ENCODE measurements at regions not wholly inside any gene's neighbourhood (a gene's known extent, or its start where the extent isn't known, plus 50 kb on each side); places are given as distances from the start of the nearest gene placed in this dataset.
"Not testable (repeated sequence)": the region's sequence is repeated elsewhere in the genome, so short reads cannot be mapped to it uniquely, and the experiment has no call there.

- TF ChIP-seq, protein P1, sequence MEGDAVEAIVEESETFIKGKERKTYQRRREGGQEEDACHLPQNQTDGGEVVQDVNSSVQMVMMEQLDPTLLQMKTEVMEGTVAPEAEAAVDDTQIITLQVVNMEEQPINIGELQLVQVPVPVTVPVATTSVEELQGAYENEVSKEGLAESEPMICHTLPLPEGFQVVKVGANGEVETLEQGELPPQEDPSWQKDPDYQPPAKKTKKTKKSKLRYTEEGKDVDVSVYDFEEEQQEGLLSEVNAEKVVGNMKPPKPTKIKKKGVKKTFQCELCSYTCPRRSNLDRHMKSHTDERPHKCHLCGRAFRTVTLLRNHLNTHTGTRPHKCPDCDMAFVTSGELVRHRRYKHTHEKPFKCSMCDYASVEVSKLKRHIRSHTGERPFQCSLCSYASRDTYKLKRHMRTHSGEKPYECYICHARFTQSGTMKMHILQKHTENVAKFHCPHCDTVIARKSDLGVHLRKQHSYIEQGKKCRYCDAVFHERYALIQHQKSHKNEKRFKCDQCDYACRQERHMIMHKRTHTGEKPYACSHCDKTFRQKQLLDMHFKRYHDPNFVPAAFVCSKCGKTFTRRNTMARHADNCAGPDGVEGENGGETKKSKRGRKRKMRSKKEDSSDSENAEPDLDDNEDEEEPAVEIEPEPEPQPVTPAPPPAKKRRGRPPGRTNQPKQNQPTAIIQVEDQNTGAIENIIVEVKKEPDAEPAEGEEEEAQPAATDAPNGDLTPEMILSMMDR (IDR thresholded peaks at IDR 0.05; ENCODE audit: insufficient read depth, low read depth, low read length): no peak
- DNase-seq (ENCODE audit: low read depth): no peak
Observed at GRCh38 chr17:13157656-13158055, 139.8 kb upstream of the ELAC2 start.

DNA sequence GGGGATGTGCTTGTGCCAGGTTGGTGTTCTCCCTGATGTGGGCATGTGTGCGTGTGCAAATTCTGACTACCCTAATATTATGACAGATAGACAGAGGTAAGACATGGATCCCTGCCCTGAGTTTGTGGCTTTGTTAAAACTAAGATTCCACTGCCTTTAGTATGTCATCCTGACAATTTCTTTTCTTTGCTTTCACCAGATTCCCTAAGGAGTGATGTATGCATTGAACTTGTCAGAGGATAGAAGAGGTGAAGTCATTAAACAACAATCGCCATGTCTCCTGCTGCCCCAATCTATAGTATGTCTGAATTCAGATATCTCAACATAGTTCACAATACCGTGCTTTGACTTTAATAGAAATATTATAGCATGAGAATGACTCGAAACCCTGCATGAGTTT lies 137.1 kb upstream of the ELAC2 start:
- no peak for DNase-seq (ENCODE audit: low read depth)
- H3K4me3 ChIP-seq (ENCODE audit: low read depth, low read length): no peak overlapping the region
- TF ChIP-seq, protein P1 (IDR thresholded peaks at IDR 0.05; ENCODE audit: insufficient read depth, low read depth, low read length): no peak

More at GRCh38 chr17:13157656-13158055, 139.8 kb upstream of the ELAC2 start:
- H3K4me3 ChIP-seq (ENCODE audit: low read depth, low read length): no peak overlapping the region

DNA sequence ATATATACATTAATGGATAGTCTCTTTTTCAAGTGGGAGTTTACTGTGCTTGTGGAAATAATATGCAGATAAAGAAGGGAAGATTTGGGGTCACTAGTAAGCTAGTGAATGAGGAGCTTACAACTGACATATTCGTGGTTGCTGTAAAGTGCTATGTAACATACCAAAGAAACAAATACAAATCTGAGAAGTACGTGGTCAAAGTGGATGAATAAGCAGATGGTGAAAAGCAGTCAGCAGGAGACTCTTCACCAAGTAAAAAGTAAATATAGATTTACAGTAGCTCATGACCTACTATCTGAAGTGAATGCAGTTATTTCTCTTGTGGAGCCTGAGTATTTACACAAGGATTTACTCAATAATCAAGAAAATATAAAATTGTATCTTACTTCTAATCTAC lies 136.6 kb upstream of the ELAC2 start:
- no peak for DNase-seq (ENCODE audit: low read depth)
- no peak overlapping the region for H3K4me3 ChIP-seq (ENCODE audit: low read depth, low read length)
- TF ChIP-seq, protein P1 (IDR thresholded peaks at IDR 0.05; ENCODE audit: insufficient read depth, low read depth, low read length): no peak

GRCh38 chr17:13153036-13153435 lies 135.2 kb upstream of the ELAC2 start:
- H3K4me3 ChIP-seq (ENCODE audit: low read depth, low read length): no peak overlapping the region
- DNase-seq (ENCODE audit: low read depth): no peak

DNA sequence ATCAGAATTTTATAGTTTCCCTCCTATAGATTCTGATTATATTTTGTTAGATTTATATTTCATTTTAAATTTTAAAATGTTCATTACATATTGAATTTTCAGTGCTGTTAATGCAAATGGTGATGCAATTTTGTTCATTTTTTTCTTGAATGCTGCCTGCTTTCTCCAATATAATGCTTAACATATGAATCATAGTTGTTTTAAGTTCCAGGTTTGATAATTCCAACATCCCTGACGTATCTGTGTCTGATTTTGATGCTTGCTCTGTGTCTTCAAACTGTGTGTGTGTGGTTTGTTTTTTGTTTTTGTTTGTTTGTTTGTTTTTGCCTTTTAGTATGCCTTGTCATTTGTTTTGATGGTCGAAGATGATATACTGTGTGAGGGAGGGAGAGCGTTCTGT lies 134.7 kb upstream of the ELAC2 start:
- no peak for DNase-seq (ENCODE audit: low read depth)
- H3K4me3 ChIP-seq (ENCODE audit: low read depth, low read length): no peak overlapping the region
- TF ChIP-seq, protein P1 (IDR thresholded peaks at IDR 0.05; ENCODE audit: insufficient read depth, low read depth, low read length): no peak

More at GRCh38 chr17:13153036-13153435, 135.2 kb upstream of the ELAC2 start:
- TF ChIP-seq, protein P1 (IDR thresholded peaks at IDR 0.05; ENCODE audit: insufficient read depth, low read depth, low read length): no peak

DNA sequence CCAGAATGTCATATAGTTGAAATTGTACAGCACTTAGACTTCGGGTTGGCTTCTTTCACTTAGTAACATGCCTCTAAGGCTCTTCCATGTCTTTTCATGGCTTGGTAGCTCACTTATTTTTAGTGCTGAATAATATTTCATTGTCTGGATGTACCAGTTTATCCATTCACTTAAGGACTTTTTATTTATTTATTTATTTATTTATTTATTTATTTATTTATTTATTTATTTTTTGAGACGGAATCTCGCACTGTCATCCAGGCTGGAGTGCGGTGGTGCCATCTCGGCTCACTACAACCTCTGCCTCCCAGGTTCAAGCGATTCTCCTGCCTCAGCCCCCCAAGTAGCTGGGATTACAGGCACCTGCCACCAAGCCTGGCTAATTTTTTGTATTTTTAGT lies 132.9 kb upstream of the ELAC2 start:
- not testable (repeated sequence) for H3K4me3 ChIP-seq (ENCODE audit: low read depth, low read length); DNase-seq (ENCODE audit: low read depth)

DNA sequence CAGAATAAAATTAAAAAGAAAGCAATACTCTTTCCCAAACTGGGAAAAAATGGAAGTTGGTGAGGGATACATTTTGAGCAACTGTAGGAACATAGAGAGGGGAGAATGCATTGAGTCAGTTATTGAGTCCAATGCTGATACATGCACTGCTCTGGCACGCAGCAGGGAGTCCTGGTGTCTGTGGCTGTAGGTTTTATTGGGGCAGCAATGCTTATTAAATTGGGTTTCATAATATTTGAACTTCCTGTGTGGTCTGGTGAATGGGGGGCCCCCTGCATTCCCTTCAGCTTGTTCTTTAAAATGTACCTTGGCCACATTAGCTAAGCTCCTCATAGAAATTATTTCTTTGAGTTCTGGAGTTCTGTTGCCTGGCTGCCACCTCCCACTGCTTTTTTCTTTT lies 125.2 kb upstream of the ELAC2 start:
- DNase-seq (ENCODE audit: low read depth): no peak
- TF ChIP-seq, protein P1 (IDR thresholded peaks at IDR 0.05; ENCODE audit: insufficient read depth, low read depth, low read length): no peak
- no peak overlapping the region for H3K4me3 ChIP-seq (ENCODE audit: low read depth, low read length)
